ENCODE measurements at regions not wholly inside any gene's neighbourhood (a gene's known extent, or its start where the extent isn't known, plus 50 kb on each side); places are given as distances from the start of the nearest gene placed in this dataset.
"Not testable (repeated sequence)": the region's sequence is repeated elsewhere in the genome, so short reads cannot be mapped to it uniquely, and the experiment has no call there.

GRCh38 chr6:86730772-86731171 lies 206.6 kb upstream of the HTR1E start:
- not testable (repeated sequence) for DNase-seq

- no peak for DNase-seq
Observed at GRCh38 chr6:86730216-86730615, 207.1 kb upstream of the HTR1E start.

DNA sequence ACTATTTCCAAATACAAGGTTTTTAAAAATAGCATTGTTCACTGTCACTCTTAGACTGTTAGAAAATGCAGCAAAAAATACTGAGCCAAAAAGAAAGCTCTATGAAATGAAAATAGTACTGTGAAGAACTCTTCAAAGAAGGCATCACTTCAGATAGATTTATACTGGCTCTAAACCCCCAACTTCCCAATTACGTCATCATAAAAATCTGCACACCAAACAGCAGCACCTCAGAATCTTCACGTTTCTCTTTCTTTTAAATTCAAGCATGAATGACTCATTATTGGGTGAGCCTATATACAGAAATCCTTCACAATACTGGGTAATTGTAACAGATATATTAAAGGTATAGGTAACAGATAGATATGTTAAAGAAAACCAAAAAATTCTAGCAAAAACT lies 208.4 kb upstream of the HTR1E start:
- no peak for DNase-seq

DNA sequence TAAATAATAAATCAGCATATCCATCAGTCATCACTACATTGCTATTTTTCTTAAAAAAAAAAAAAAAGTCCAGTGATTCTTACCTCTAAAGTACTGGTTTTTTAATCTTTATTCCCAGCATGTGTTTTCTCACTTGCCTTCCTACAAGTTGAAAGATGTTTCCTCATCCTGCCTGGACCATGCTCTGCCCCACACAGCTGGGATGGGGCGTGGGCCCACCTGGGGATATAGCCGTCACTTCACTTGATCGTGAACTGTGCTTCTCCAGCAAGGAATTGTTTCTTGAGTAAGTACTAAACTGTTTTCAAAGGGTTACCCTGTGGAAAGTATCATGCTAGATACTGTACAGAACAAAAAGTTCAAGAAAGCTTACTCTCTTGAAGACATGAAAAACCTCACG lies 212.6 kb upstream of the HTR1E start:
- no peak for DNase-seq

GRCh38 chr6:86723729-86724128 lies 213.6 kb upstream of the HTR1E start:
- DNase-seq: no peak

DNA sequence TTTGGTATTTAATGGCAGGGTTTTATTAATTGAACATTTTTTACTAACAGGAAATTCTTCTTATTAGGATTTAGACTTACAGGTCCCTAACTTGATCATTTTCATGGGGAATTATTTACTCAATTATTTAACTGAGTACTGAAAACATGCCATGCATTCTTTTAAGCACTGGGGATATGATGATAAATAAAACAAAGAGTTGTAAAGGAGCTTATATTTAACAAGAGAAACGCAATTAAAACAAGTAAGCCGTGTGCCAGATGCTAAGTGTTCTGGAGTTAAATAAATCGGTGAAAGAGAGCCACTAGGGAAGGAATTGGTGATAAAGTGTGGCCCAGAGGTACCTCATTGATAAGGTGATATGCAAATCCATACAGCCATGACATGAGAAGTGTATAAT lies 214.2 kb upstream of the HTR1E start:
- DNase-seq: no peak

DNA sequence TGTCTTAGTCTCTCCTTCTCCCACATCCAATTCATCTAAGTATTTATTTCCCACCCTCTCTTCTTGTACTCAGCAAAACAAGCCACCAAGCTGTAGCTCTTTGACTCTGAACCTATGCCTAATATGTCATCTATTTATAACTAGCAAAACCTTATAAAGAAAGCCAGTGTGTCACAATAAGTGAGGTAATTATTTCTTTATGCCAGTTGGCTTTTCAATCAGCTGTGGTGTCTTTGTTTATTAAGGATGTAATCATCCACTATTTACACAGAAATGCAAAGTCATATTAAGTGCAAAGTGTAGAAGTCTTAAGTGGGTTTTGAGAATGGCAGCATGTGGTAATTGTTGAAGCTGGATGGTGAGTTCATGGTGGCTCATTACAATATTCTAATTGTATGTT lies 215.2 kb upstream of the HTR1E start:
- DNase-seq: no peak

DNA sequence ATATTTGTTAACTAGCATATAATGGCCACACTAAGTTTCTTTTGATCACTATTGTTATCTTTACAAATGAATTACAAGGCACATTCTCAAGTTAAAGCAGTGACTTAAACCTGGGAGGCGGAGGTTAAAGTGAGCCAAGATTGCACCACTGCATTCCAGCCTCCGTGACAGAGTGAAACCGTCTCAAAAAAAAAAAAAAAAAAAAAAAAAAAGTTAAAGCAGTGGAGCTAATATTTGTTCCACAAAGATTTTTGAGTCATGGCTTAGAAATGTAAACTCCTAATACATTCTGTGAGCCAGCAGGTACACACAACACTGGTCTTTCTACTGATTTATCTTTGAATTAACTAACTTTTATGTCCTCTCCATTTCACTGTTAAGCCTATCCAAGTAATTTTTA lies 221.7 kb upstream of the HTR1E start:
- DNase-seq: no peak

- DNase-seq: no peak
Observed at GRCh38 chr6:86712039-86712438, 225.3 kb upstream of the HTR1E start.

- peak in 1 of 2 experiments; percentile 21 for DNase-seq
Observed at GRCh38 chr6:86707545-86708120, 229.7 kb upstream of the HTR1E start.

GRCh38 chr6:86706449-86706848 lies 230.9 kb upstream of the HTR1E start:
- no peak for DNase-seq

- DNase-seq: not testable (repeated sequence)
Observed at GRCh38 chr6:86701228-86701627, 236.1 kb upstream of the HTR1E start.

GRCh38 chr6:86686496-86686895 lies 250.8 kb upstream of the HTR1E start:
- DNase-seq: no peak

- no peak for DNase-seq
Observed at GRCh38 chr6:86685230-86685797, 252.0 kb upstream of the HTR1E start.

GRCh38 chr6:86683132-86683908 lies 254.0 kb upstream of the HTR1E start:
- no peak for DNase-seq

GRCh38 chr6:86682297-86682696 lies 255.0 kb upstream of the HTR1E start:
- DNase-seq: no peak

DNA sequence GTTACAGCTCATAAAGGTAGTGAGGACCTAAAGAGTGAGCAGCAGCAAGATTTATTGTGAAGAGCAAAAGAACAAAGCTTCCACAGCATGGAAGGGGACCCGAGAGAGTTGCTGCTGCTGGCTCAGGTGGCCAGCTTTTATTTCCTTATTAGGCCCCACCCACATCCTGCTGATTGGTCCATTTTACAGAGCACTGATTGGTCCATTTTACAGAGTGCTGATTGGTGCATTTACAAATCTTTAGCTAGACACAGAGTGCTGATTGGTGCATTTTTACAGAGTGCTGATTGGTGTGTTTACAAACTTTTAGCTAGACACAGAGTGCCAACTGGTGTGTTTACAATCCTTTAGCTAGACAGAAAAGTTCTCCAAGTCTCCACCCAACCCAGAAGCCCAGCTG lies 256.2 kb upstream of the HTR1E start:
- not testable (repeated sequence) for DNase-seq

- DNase-seq: not testable (repeated sequence)
Observed at GRCh38 chr6:86672125-86672524, 265.2 kb upstream of the HTR1E start.

DNA sequence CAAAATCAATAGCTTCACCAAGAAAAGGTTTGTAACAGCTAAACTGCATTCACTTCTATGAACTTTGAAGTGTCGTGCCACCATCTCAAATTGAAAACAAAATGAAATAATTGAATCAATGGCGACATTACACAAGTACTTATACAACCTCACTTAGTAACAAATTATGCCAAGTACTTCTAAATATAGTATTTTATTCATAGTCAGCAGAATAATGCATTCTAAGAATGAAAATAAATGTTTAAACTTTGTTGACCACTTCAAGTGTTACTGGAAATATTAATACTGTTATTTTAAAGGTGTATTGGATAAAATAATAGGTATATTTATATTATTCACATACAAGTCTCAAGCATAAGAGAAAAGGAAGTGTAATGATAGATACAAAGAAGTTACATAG lies 280.1 kb upstream of the HTR1E start:
- no peak for DNase-seq

GRCh38 chr6:86629123-86629522 lies 308.2 kb upstream of the HTR1E start:
- DNase-seq: no peak

DNA sequence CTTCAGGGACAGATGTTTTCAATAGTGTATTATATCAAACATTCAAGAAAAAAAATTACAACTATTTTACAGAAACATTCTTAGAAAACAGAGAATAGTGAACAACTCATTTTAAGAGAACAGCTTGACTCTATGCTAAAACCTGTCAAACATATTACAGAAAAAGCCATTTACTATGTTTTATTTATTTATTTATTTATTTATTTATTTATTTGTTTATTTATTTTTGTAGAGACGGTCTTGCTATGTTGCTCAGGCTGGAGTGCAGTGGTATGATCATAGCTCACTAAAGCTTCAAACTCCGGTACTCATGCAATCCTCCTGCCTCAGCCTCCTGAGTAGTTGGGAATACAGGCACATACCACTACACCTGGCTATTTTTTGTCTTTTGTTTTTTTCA lies 317.9 kb upstream of the HTR1E start:
- DNase-seq: no peak

DNA sequence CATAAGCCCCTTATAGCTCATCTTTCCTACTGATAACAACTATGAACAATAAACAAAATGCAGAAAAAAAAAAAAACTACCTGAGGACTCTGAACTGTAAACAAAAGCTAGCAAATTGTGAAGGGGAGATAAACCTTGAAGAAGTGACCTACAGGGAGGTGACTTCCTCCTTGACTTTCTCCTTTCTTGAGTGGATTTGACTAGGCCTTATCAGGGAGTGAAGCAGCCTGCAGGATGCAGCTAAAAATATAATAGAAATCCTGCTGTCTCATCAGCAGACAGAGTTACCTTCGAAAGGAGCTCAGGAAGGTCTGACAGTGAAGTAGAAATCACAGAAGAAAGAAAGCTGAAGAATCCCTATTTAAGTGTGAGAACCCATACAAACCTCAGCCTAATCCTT lies 322.0 kb upstream of the HTR1E start:
- DNase-seq: no peak

GRCh38 chr6:86609549-86610388 lies 327.6 kb upstream of the HTR1E start:
- DNase-seq: no peak

DNA sequence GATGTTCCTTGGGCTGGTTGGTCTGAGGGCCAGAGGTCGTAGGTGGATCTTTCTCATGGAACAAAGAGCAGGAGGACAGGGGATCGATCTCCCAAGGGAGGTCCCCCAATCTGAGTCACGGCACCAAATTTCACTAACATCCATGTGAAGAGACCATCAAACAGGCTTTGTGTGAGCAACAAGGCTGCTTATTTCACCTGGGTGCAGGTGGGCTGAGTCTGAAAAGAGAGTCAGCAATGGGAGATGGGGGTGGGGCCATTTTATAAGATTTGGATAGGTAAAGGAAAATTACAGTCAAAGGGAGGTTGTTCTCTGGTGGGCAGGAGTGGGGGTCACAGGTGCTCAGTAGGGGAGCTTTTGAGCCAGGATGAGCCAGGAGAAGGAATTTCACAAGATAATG lies 334.0 kb upstream of the HTR1E start:
- DNase-seq: not testable (repeated sequence)

All from cerebellar nuclear complex (tissue), 1 donor.